AG09309 (cell line): ENCODE measurements at regions not wholly inside any gene's neighbourhood (a gene's known extent, or its start where the extent isn't known, plus 50 kb on each side); places are given as distances from the start of the nearest gene placed in this dataset.

Experiments used
- DNase-seq: peaks from one replicate; pipeline ENCODE4 v3.0.0-alpha.2; 2010; ENCODE audit warnings: low read depth
- H3K4me3 ChIP-seq: 2 replicates; pipeline ENCODE4 v1.5.1; 2011; ENCODE audit warnings: mild to moderate bottlenecking, low read depth, low read length, moderate library complexity; ENCODE audit not compliant: control insufficient read depth
- TF ChIP-seq, protein P1 (sequence below): IDR thresholded peaks from 2 replicates; pipeline ENCODE4 v1.5.1; 2011; ENCODE audit warnings: mild to moderate bottlenecking, low read depth, low read length, inconsistent platforms; ENCODE audit not compliant: insufficient read depth, control insufficient read depth; ENCODE audit errors: missing control alignments

DNA sequence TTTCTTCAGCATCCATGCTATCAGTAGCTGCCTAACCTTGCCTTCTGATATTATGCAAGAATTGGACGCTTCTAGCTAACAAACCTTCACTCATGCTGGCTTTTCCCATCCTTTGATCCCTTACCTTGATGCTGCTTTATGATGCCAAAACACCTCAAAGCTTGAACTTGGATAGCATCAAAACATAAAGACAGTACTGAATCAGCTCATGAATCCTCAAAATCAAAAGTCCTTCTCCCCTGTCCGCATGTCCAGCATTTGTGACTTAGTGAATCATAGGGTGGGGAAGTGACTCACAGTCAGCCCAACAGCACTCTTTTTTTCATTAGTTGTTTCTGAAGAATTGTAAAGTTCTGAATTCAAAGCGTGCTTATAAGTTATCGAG lies 89.5 kb upstream of the PIK3CG start:
- TF ChIP-seq, protein P1, sequence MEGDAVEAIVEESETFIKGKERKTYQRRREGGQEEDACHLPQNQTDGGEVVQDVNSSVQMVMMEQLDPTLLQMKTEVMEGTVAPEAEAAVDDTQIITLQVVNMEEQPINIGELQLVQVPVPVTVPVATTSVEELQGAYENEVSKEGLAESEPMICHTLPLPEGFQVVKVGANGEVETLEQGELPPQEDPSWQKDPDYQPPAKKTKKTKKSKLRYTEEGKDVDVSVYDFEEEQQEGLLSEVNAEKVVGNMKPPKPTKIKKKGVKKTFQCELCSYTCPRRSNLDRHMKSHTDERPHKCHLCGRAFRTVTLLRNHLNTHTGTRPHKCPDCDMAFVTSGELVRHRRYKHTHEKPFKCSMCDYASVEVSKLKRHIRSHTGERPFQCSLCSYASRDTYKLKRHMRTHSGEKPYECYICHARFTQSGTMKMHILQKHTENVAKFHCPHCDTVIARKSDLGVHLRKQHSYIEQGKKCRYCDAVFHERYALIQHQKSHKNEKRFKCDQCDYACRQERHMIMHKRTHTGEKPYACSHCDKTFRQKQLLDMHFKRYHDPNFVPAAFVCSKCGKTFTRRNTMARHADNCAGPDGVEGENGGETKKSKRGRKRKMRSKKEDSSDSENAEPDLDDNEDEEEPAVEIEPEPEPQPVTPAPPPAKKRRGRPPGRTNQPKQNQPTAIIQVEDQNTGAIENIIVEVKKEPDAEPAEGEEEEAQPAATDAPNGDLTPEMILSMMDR: no peak
- peak; percentile 37 for DNase-seq
- peak overlapping the region; percentile 8; the same call in 1 of the 2 replicates for H3K4me3 ChIP-seq

DNA sequence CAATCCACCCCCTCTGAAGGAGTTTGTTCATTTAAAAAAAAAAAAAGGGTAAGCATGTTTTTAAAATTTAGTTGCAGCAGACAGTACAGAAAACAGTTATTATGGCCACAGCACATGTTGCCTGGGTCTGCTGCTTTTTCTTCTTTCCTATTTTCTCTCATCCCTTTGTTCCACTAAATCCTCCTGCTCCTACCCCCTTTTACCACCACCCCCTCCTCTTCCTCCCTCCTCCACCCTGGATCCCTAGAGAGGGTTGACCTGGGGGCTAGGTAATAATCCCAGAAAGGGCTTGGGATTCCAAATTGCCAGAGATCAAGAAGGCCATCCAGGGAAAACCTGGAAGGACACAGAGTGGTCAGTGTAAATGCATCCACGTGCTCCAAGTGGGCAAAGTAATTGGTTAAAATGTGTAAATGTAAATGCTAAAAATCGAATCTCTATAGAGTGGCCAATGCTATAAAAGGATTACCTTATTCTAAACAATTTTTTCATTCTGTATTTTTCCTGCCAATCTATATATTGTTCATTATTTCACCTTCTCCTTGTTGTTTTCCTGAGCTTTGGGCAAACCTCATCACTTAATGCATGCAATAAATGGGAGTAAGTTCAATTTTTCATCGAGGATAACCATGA lies 89.0 kb upstream of the PIK3CG start:
- TF ChIP-seq, protein P1: no peak

DNA sequence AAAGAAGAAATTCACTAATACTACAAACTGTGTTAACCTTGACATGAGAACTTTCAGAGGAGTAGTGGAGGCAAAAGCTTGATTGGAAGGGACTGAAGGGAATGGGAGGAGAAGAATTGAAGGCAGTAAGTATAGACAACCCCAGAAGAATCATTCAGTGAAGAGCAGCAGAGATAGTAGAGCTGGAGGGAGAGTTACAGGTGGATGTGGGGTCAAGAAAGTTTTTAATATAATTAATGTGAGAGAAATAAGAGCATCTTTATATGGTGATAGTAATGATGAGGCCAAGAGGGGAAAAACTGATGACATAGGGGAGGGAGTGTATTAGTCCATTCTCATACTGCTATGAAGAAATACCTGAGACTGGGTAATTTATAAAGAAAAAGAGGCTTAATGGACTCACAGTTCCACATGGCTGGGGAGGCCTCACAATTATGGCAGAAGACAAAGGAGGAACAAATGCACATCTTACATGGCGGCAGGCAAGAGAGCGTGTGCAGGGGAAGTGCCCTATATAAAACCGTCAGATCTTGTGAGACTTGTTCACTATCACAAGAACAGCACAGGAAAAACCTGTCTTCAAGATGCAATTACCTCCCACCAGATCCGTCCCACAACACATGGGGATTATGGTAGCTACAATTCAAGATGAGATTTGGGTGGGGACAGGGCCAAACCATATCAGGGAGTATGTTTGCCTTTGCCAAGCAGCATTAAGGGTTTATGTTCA lies 88.3 kb upstream of the PIK3CG start:
- DNase-seq: no peak
- TF ChIP-seq, protein P1: no peak
- no peak overlapping the region for H3K4me3 ChIP-seq

More for the DNA sequence above, 89.0 kb upstream of the PIK3CG start:
- DNase-seq: no peak
- no peak overlapping the region for H3K4me3 ChIP-seq

DNA sequence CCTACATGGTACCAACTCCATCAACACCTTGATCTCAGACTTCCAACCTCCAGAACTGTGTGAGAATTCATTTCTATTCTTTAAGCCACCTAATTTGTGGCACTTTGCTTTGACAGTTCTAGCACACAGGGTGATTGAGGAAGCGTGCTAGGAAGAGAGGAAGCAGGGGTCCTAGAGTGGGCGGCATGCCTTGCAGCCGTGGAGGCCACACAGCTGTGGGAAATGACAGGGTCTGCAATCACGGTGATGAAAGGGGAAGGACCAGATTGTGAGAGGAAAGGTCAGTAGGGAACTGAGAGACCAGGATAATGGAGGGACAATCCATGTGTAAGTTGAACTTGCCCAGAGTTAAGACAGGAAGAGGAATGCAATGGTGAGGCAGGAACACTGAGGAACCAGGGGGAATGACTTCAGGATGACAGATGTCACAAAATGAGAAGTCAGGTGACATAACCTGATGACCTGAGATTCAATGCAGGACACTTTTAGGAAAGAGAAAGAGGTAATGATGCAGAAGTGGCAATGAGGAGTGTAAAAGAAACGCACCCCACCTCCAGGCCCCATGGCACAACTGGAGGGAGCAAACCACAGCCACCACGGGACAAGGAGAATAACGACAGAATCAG lies 87.3 kb upstream of the PIK3CG start:
- no peak for DNase-seq
- TF ChIP-seq, protein P1: no peak
- no peak overlapping the region for H3K4me3 ChIP-seq

DNA sequence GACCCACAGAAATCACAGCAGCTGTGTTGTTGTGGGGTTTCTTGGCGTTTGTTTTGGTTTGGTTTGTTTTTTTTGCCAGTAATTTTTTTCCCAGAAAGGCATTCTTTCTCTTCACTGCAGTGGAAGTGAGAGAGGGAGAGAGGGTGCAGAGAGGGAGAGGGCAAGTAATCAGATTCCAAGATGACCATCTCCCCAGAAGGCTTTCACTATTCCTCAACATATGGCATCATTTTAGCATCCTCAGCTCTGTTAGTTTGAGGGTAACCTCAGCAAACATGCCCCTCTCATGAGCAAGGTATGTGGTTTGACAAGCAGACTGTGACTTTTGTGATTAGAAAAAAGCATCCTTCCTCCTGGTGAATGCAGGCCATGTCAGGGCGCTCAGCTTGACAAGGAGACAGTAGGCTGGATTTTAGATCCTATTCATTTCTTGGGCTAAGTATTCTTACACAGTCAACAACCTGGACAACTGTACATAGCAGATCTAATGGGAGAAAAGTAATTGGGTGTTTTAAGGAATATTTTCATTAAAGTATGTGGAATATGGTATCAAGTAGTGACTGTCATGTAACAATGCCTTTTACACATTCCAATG lies 86.3 kb upstream of the PIK3CG start:
- DNase-seq: no peak
- TF ChIP-seq, protein P1: no peak
- H3K4me3 ChIP-seq: no peak overlapping the region

DNA sequence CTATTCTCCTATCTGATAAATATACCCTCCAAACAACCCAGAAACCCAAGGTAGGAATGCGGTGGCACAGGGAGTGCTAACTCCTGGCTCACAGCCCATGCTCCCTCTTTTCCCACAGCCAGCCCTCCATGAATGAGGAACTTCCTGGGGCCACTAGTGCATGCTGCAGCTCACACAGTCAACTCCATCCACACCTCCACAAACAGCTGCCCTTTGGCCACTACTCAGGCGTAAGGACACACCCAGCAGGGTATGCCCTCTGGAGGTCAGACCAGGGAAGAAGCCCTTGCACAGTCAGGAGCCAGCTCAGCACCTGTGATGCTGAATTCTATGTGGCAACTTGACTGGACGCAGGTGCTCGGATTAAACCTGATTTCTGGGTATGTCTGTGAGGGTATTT lies 85.2 kb upstream of the PIK3CG start:
- no peak for DNase-seq
- H3K4me3 ChIP-seq: no peak overlapping the region
- TF ChIP-seq, protein P1: no peak
